ENCODE measurements at regions not wholly inside any gene's neighbourhood (a gene's known extent, or its start where the extent isn't known, plus 50 kb on each side); places are given as distances from the start of the nearest gene placed in this dataset.

- no peak overlapping the region for H3K27ac ChIP-seq (ENCODE audit: low read depth, low read length, poor library complexity, severe bottlenecking)
- no peak for DNase-seq (ENCODE audit: low spot score)
- ChIA-PET POLR2A (no interaction called here), CTCF (ENCODE audit: unreplicated experiment) (no interaction called here)
- BruUV-seq (replicated peaks), result no TSS peak
- TF ChIP-seq CTCF (conservative IDR thresholded peaks at IDR 0.05; ENCODE audit: low read length), result no peak
- no peak for TF ChIP-seq EZH2phosphoT487 (IDR thresholded peaks at IDR 0.05; ENCODE audit: borderline replicate concordance, low read depth, low read length)
- intact Hi-C loops (cut with micrococcal nuclease; ENCODE audit: unreplicated experiment), result no loop called here
- H3K4me1 ChIP-seq (ENCODE audit: insufficient read depth, low read length, poor library complexity, severe bottlenecking), result no peaks in the 10 kb centered on the region
- H3K4me2 ChIP-seq (ENCODE audit: low read length), result no peak overlapping the region
- H3K4me3 ChIP-seq (ENCODE audit: low read depth, low read length, poor library complexity, severe bottlenecking), result no peak overlapping the region
- no peak overlapping the region for H2AFZ ChIP-seq (ENCODE audit: low read length)
- no peaks in the 10 kb centered on the region for H3K36me3 ChIP-seq (ENCODE audit: insufficient read depth, low read length)
- H3K9me3 ChIP-seq (ENCODE audit: low read length), result no peaks in the 10 kb centered on the region
- no peaks in the 10 kb centered on the region for H4K20me1 ChIP-seq (ENCODE audit: insufficient read depth, low read length)
- H3K79me2 ChIP-seq (ENCODE audit: insufficient read depth, low read depth, low read length), result no peaks in the 10 kb centered on the region
- H3K9me2 ChIP-seq (ENCODE audit: insufficient read depth, low read length), result no peaks in the 10 kb centered on the region
Observed at GRCh38 chr9:92180002-92180400, 64.8 kb upstream of the SPTLC1 start.

- ChIA-PET POLR2A (no interaction called here), CTCF (ENCODE audit: unreplicated experiment) (no interaction called here)
- TF ChIP-seq CTCF (conservative IDR thresholded peaks at IDR 0.05; ENCODE audit: low read length) (no peak), EZH2phosphoT487 (IDR thresholded peaks at IDR 0.05; ENCODE audit: borderline replicate concordance, low read depth, low read length) (no peak)
- Histone ChIP-seq H3K79me2 (ENCODE audit: insufficient read depth, low read depth, low read length) (no peaks in the 10 kb centered on the region), H3K9me3 (ENCODE audit: low read length) (no peaks in the 10 kb centered on the region), H3K9me2 (ENCODE audit: insufficient read depth, low read length) (no peaks in the 10 kb centered on the region), H3K4me1 (ENCODE audit: insufficient read depth, low read length, poor library complexity, severe bottlenecking) (no peaks in the 10 kb centered on the region), H4K20me1 (ENCODE audit: insufficient read depth, low read length) (no peaks in the 10 kb centered on the region), H2AFZ (ENCODE audit: low read length) (no peak overlapping the region), H3K4me2 (ENCODE audit: low read length) (no peak overlapping the region), H3K36me3 (ENCODE audit: insufficient read depth, low read length) (no peaks in the 10 kb centered on the region), H3K27ac (ENCODE audit: low read depth, low read length, poor library complexity, severe bottlenecking) (no peak overlapping the region), H3K4me3 (ENCODE audit: low read depth, low read length, poor library complexity, severe bottlenecking) (no peak overlapping the region)
- intact Hi-C loops (cut with micrococcal nuclease; ENCODE audit: unreplicated experiment), result no loop called here
- no peak for DNase-seq (ENCODE audit: low spot score)
- BruUV-seq (replicated peaks), result no TSS peak
Observed at GRCh38 chr9:92179286-92180001, 64.2 kb upstream of the SPTLC1 start.

DNA sequence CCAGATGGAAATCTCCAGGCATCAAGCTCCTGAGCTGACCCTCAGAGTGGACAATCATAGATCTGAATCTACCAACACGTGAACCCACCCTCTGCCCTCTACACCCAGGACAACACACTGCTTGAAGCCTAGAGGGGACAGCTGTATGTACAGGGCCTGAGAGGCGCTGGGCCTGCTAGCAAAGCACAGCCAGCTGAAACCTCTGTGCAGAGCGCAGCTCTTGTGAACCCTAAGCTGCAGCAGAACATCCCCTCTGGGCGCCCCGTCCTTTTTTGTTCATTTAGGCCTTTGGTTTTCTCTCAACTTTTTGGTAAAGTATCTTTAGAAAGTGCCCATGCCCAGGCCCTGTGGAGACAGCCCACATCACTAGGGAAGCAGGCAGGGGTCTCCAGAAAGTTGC is 62.4 kb upstream of the SPTLC1 start:
- no peak overlapping the region for H3K4me3 ChIP-seq (ENCODE audit: low read depth, low read length, poor library complexity, severe bottlenecking)
- intact Hi-C loops (cut with micrococcal nuclease; ENCODE audit: unreplicated experiment), result no loop called here
- no peak for TF ChIP-seq CTCF (conservative IDR thresholded peaks at IDR 0.05; ENCODE audit: low read length)
- no peak for TF ChIP-seq EZH2phosphoT487 (IDR thresholded peaks at IDR 0.05; ENCODE audit: borderline replicate concordance, low read depth, low read length)
- CTCF ChIA-PET (ENCODE audit: unreplicated experiment), result no interaction called here
- no peaks in the 10 kb centered on the region for H4K20me1 ChIP-seq (ENCODE audit: insufficient read depth, low read length)
- no peak overlapping the region for H3K4me2 ChIP-seq (ENCODE audit: low read length)
- no peaks in the 10 kb centered on the region for H3K9me3 ChIP-seq (ENCODE audit: low read length)
- H3K27ac ChIP-seq (ENCODE audit: low read depth, low read length, poor library complexity, severe bottlenecking), result no peak overlapping the region
- POLR2A ChIA-PET, result no interaction called here
- H3K9me2 ChIP-seq (ENCODE audit: insufficient read depth, low read length), result no peaks in the 10 kb centered on the region
- no TSS peak for BruUV-seq (replicated peaks)
- no peak for DNase-seq (ENCODE audit: low spot score)
- no peaks in the 10 kb centered on the region for H3K4me1 ChIP-seq (ENCODE audit: insufficient read depth, low read length, poor library complexity, severe bottlenecking)
- H2AFZ ChIP-seq (ENCODE audit: low read length), result no peak overlapping the region
- no peaks in the 10 kb centered on the region for H3K36me3 ChIP-seq (ENCODE audit: insufficient read depth, low read length)
- H3K79me2 ChIP-seq (ENCODE audit: insufficient read depth, low read depth, low read length), result no peaks in the 10 kb centered on the region

Measured in OCI-LY7 (cell line).